Erythroblast (primary cell): ENCODE measurements at regions not wholly inside any gene's neighbourhood (a gene's known extent, or its start where the extent isn't known, plus 50 kb on each side); places are given as distances from the start of the nearest gene placed in this dataset.

Experiments used
- GATA1 ChIP-seq: IDR thresholded peaks from 2 replicates; pipeline ENCODE4 v1.6.1; 2011; ENCODE audit warnings: low read depth, mild to moderate bottlenecking, control low read depth, low read length, moderate library complexity
- POLR2A ChIP-seq: IDR thresholded peaks from 2 replicates; pipeline ENCODE4 v1.6.1; 2011; ENCODE audit warnings: mild to moderate bottlenecking, low read length

- no peak for TF ChIP-seq POLR2A
- TF ChIP-seq GATA1: no peak
These were observed 98.0 kb downstream of the MARCHF4 start for GRCh38 chr2:216274194-216274840.
